ENCODE measurements at regions not wholly inside any gene's neighbourhood (a gene's known extent, or its start where the extent isn't known, plus 50 kb on each side); places are given as distances from the start of the nearest gene placed in this dataset.
"Not testable (repeated sequence)": the region's sequence is repeated elsewhere in the genome, so short reads cannot be mapped to it uniquely, and the experiment has no call there.

DNA sequence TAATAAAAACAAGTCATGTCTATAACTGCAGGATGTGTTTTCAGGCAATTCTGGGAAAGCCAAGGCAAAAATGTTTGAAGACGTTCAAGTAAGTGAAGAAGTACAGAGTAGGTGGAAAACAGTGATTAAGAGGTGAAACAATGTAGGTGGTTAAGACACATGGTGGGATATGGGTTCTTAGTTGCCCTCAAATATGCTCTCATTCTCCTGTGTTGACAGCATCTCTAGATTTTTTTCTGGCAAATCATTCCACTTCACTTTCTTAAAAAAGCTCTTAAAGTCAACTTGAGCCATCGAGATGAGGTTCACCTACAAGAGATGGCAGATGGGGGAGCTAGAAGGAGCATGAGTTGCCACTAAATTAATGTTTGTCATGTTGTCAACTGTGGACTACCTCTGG is 1041.0 kb upstream of the CNTN5 start:
- DNase-seq, result no peak

DNA sequence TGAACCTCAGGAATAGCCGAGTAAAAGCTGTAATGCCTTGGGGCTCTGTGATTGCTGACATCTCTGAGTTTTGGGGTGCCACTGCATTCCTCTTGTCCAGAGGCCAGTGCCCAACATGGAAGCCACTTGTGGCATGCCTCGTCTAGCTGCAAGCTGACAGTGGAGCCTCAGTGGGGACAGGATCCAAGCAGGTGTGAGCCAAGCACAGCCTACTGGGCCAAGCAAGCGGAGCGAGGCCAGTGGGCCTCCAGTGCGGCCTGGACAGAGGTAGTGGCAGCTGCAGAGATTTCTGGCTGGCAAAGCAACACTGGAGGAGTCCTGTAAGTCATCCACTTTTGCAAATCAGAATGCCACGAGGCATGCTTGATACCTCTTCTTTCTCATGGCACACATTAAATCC is 1038.2 kb upstream of the CNTN5 start:
- DNase-seq, result no peak

DNA sequence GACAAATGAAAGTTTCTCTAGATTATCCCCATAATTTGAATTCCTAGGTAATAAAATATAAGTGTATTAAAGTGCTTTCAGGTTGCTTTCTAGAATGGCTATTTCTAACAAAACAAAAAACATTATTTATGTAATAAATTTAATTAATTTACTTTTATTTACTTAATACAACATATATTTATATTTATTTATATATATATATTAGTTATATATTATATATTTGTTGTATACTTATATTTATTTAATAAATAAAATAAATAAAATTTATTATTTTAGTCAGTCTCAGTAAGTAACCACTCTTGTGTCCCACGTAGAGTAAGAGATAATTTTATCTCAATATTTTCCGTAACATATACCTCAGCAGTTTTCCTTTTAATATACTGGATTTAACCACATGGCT is 1031.6 kb upstream of the CNTN5 start:
- DNase-seq, result no peak

DNA sequence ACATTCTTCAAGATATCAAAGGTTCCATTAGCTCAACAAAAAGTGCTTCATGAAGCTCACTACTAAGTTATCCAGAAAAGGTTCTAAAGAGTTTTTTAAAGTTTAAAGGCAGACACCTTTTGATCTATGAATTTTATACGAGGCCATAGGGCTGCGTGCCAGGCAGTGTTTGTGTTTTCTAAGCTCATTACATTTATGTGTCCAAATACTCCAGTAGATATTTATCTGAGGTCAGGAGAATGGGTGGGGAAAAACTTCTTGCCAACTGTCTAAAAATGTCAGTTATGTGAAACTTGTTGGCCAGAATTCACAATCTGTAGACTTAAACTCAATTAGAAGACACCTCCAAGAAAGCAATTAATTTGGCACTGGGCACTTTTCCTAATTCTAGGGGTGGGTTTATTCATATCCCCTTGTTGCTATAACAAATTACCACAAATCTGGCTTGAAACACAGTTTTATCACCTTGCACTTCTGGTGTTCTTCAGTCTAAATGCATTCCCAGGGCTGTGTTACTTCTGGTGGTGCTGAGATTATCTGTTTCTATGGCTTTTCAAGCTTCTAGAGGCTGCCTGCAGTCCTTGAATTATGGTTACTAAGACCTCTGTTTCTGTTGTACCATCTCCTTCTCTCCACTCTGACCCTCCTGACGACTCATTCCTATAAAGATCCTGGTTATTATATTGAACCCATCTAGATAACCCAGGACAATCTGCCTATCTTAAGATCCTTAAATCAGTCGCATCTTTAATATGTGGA is 1030.4 kb upstream of the CNTN5 start:
- no peak for DNase-seq

DNA sequence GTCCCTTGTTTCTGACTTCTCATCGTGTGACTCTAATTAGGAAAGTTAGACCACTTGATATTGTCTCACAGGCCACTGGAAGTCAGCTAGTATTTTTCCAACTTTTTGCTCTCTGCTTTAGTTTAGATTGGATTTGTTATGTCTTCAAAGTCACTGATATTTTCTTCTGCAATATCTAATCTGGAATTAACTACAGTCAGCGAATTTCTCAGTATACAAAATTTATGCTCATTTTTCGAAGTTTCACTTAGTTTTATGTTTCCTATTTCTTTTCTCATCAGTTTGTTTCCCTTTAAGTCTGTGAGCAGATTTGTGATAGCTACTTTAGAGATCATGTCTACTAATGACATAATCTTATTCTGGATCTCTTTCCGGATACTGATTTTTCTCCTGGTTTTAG is 1027.2 kb upstream of the CNTN5 start:
- no peak for DNase-seq

DNA sequence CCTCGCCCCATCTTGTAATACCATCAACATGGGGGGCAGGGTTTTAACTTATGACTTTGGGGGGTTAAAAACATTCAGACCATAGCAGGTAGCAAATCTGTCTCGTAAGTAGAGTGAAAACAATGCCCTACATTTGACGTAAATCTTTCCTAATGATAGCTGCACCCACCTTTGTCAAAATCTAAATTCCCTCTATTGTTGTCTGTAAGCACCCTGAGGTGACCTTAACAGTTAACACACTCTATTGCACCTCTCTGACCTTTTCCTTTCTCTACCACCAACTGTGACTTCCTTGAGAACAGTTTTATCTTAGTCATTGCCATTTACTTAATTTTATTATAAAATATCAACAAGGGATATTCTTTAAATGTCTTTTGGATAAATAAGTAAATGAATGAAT is 1024.9 kb upstream of the CNTN5 start:
- no peak for DNase-seq

DNA sequence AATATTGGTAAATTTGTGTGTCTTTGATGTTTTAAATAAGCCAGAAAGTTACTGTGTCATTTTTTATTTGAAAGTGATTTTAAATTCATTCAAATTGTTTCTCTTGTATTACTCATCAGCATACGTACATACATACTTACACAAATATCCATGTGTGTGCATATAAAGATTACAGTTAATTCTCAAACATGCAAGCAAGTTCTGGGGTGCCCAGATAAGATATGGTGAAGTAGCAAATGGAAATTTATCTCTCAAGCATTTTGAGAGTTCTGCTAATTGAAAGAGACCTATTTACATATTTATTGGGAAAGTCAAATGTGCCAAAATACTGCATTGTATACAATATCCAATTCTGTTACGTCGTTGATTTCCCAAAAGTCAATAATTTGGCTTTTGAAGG is 1024.0 kb upstream of the CNTN5 start:
- no peak for DNase-seq

DNA sequence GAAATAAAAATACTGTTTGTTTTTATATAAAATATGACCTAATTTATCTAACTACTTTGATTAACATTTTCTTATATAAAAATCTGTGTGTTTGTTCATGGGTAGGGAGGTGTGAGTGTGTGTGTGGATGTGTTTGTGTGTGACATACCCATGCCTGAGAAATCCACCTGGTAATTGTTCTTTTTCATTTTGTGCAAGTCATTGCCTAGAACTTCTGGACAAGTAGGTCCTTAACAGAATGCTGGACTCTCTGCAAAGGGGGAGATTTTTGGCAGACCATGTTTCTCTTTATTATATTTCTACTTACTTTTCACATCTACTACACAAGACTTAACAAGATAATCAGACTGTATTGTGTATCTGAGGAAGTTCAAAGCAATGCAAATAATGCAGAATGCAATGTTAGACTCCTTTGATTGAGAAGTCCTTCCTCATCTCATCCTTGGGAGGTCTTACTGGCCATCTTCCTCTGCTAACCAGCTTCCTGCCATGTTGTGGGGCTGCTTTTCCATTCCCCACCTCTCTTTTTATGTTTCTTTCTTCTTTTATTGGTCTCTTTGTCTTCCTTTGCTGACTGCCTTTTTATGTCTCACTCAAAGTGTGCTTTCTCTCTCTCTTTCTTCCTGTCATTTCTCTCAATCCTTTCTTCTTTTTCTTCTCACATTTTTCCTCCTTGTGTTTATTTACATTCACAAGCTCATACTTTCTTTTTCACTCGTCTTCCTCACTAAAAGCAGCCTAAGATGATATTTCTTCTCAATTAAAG is 1017.0 kb upstream of the CNTN5 start:
- no peak for DNase-seq

DNA sequence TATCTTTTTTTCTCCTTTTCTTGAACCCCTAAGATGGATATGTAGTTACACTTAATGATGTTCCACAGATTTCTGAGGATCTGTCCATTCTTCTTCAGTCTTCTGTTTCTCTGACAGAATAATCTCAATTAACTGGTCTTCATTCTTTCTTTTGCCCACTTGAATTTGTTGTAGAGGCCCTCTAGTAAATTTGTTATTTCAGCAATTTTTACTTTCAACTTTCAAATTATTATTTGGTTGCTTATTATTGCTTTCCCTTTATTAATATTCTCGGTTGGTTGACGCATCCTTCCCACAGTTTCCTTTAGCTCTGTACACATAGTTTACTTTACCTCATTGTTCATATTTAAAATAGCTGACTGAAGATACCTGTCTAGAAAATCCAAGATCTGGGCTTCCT is 1013.7 kb upstream of the CNTN5 start:
- DNase-seq, result no peak

DNA sequence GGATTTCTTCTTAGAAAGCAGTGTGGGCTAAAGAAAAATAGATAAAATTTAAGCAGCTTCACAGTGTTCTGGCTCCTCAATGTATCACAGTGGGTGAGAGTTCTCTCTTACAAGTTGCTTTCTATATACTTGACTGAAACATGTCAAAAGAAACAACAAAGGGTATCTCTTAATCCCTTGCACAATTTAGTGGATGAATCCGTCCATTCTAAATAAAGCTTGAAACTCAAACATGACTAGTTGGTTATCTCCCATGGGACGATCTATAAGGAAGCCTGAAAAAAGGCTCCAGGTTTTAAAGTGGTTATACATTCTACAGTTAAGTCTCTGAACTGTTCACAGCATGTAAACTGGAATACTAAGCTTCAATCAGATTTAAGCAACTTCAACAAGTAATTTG is 993.1 kb upstream of the CNTN5 start:
- DNase-seq, result no peak

DNA sequence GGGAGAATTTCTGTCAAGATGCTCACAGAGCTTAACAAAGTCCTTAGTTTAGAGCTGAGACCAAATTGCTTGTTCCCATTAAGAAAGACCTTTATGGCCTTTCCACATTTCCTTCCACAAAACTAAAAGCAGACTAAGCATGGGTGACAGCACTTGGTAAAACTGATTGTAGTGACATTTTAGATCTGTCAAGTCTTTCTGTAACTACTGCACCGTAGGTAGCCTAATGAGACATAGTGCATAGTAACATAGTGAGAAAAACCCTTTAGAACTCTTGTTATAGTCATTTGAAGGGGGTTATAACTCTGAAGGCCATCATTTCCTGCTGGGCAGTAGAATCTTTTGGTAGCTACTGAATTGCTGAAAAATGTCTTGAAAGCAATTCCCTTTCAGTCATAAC is 990.9 kb upstream of the CNTN5 start:
- DNase-seq, result no peak

DNA sequence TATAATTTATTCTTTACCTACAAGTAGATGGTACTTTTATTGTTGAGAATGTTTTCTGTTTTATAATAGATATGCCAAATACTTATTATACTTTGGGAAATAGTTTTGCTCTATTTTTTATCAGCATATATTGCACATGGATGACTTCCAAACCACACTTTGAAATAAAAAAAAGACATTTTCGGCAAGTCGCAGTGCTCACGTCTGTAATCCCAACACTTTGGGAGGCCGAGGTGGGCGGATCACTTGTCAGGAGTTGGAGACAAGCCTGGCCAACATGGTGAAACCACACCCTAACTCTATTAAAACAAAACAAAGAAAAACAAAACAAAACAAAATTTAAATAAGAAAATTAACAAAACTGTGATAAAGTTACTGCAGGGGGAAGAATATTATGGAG is 983.9 kb upstream of the CNTN5 start:
- DNase-seq, result no peak

DNA sequence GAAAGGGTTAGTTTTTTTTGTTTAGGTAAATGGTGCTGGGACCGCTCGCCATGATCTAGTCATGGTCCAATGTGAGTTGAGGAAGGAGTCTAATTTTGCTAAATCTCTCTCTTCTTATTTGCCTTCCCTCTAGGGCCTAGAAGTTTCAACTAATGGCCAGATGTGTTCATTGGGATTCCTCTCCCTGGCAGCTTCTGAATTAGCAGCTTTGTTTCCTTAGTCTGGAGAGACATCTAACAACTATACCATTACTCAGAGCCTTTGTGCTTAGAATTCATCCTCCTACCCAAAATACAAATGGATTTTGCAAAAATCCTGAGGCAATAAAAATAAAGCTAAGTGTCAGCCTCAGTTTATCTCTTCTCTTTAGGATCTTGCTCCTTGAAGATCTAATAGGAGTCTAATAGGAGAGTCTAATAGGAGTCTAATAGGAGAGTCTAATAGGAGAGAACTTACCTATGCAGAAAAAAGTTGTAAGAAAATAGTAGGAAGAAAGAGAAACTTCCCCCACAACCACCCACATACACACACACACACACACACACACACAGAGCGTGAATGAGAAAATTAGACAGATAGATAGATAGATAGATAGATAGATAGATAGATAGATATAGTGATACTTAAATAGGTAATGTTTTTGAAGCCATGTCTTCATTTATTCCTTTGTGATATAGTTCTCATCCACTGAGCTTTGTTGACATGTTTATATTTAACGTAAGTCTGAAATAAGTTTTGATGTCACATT is 980.5 kb upstream of the CNTN5 start:
- no peak for DNase-seq

DNA sequence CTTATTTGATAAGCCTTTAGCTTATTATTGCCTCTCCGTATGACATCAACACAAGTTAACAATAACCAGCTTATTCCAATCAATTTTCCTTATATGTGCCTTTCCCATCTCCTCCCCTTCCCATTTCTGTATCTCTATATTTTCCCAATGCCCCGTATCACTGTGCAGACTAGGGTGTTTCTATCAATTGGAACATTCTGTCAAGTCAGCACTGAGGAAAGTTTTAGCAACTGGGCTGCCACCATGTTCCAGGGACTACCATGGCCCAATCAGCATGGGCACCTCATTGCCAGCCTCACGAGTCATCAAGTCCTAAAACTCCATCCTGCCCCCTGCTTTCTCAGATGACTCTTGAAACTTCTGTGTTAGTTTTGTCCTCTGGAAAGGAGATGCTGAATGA is 973.1 kb upstream of the CNTN5 start:
- no peak for DNase-seq

DNA sequence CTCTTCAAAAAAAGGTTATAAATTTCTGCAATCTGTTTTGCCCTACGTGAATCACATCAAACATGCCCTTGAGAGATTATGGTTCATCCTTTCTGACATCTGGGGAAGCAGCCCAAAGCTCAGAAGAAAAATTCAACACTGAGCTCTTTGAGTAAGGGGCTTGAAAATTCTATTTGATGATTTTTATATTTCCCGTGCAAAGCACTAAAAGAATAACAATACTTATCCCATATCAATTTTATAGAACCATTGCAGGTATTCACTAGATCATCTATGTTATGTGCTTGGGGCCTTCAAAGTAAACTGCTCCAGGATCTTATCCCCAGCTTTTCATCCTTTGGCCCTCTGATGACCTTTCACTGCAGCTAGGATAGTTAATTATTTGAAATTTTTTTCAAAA is 966.9 kb upstream of the CNTN5 start:
- DNase-seq, result no peak

DNA sequence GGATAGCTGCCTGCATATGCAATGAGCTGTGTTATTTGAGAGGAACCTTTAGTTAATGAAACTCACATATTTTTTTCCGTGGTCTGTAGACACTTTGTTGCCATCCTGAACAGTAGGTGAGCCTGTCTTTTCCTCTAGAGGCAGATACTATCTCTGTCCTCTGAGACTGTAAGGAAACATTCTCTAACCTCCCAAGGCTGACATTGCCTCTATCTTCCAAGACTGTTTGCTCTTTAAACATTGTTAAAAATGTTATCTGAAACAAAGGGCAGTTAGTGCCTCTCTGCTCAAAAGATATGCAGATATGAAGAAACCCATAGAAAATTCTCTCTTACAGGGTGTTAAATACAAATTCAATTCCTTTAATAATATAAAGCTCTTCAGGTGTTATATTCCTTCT is 963.8 kb upstream of the CNTN5 start:
- no peak for DNase-seq

DNA sequence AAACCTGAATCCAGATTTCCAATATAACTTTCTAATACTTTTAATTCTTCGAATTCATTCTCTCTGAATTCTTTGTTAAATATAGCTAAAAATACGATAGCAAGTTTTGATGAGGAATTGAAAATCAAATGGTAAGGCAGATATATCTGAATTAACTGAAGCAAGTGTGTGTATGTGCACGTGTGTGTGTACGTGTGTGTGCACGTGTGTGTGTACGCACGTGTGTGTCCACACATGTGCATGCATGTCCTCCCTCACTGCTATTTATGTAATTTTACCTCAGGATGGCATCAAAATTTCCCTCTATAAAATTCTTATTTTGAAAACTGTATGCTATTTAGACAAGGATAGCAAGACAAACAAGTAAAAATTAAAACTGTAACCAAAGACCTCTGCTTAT is 961.3 kb upstream of the CNTN5 start:
- DNase-seq, result no peak

DNA sequence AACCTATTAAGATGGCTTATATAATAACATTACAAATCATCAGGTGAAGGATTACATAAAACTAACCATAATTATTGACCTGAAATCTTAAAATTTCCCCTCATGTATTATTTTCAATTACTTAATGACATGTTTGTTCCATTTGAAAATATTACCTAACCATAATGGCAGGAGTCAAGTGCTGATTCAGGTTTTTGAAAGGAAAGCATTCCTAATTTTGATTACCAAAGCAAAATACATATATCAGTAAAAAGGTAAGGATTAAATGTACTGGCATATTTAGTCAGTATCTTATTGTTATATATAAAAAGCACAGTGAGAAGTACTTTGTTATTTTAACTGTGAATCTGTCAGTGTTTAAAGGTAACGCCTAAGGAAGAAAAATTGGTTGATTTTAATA is 960.0 kb upstream of the CNTN5 start:
- no peak for DNase-seq

DNA sequence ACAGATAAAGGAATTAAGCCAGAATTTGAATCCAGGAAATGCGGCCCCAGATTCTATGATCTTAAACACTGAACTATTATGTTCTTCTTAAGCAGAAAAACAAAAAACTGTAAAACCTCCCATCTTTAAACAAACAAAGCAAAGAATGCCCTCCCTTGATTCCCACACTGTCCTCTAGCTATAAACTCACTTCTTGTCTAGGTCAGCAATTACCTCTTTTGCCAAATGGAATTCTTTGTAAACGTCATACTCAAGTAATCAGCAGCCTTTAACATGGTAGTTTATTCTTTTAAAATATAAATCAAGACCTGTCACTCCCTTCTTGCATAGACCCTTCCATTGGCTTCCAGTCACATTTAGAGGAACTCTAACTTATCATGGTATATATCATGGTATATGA is 958.9 kb upstream of the CNTN5 start:
- no peak for DNase-seq

DNA sequence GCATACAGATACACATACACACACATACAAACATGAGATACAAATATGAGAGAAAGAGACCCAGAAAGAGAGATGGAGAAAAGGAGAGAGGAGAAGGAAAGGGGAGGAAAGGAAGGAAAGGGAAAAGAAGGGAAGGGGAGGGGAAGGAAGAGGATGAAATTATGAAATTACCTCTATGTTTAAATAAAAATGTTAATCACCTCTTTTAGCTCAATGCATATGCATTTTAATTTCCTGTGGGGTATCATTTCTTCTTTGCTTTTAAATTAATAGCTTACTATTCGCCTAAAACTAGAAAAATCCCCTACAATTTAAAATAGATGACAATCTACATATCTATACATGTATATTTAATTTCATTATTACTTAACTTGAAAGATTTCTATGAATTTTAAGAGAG is 958.0 kb upstream of the CNTN5 start:
- no peak for DNase-seq

DNA sequence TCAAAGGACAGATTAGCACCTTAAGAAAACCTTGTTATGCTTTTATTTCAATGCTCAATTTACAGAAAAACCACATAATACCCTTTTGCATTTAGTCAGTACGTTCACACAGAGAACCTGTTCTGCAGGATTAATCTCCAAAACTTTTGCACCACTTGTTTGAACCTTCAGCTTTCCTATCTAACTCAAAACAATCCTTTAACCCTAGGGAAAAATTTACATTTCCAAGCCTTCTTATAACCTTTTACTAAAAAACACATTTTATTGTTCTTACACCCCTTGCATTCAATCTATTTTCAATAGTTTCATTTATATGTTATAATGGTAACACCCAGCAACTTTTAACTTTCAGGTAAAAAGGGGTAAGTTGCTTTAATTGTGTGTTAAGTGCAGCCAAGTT is 952.5 kb upstream of the CNTN5 start:
- no peak for DNase-seq

DNA sequence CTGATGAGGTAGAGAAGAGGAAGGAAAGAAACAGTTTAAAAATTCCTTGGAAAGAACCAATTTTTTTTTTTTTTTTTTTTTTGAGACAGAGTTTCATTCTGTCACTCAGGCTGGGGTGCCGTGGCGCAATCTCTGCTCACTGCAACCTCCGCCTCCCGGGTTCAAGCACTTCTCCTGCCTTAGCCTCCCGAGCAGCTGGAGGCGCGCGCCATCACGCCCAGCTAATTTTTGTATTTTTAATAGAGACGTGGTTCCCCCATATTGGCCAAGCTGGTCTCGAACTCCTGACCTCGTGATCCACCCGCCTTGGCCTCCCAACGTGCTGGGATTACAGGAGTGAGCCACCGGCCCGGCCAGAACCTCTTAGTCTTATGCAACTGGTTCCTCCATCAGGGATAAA is 951.6 kb upstream of the CNTN5 start:
- not testable (repeated sequence) for DNase-seq

DNA sequence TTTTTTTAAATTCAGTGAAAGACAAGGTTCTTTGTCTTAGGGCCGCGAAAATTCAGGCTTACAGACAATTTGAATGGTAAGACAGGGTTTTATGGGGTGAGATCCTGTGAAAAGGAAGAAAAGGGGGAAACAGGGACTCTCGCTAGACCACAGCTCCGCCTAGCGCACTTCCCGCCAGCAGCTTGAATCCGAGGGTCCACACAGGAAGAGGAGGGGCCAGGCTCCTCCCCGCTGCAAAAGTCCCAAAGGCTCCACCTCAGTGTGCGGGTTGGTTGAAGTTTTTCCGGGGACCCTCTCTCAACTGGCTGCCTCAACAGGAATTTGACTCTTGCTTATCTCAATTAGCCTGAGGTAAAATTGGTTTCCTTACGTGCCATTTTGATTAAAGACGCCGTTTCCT is 950.9 kb upstream of the CNTN5 start:
- no peak for DNase-seq

DNA sequence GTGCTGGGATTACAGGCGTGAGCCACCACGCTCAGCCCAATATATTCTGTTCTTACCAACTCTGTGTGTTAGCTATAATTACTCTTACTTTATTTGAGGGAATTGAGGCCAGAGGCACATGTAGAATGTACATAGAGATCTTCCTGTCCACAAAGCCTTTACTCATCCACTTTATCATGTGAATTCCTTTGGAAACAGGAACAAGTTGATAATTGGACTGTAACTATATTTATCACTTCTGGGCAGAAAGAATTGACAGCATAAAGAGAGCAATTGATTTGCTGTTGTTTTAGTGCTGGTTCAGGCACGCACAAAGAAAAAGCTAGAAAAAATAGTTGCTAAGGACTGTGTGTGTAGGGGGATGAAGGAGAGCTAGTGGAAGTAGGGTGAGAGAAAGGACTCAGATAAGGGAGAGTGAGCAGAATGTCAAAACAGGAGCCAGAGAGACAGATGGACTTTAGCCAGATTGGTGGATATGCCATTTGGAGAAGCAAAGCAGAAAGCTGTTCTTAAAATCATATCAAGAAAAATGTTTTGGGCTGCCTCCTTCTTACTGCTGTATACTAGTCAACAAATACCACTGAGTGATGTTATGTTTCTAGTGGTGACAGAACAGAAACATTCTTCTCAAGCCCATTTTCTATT is 929.8 kb upstream of the CNTN5 start:
- no peak for DNase-seq

Measured in islet precursor cell (in vitro differentiated cells).